GM19025 (cell line): ENCODE measurements at regions not wholly inside any gene's neighbourhood (a gene's known extent, or its start where the extent isn't known, plus 50 kb on each side); places are given as distances from the start of the nearest gene placed in this dataset.
"Not testable (repeated sequence)": the region's sequence is repeated elsewhere in the genome, so short reads cannot be mapped to it uniquely, and the experiment has no call there.

Experiments
- ATAC-seq: cut with Tn5 transposase; IDR thresholded peaks from one replicate; pipeline ENCODE4 v1.9.1; 2021; ENCODE audit warnings: mild to moderate bottlenecking, low read depth, moderate library complexity; ENCODE audit not compliant: unreplicated experiment

DNA sequence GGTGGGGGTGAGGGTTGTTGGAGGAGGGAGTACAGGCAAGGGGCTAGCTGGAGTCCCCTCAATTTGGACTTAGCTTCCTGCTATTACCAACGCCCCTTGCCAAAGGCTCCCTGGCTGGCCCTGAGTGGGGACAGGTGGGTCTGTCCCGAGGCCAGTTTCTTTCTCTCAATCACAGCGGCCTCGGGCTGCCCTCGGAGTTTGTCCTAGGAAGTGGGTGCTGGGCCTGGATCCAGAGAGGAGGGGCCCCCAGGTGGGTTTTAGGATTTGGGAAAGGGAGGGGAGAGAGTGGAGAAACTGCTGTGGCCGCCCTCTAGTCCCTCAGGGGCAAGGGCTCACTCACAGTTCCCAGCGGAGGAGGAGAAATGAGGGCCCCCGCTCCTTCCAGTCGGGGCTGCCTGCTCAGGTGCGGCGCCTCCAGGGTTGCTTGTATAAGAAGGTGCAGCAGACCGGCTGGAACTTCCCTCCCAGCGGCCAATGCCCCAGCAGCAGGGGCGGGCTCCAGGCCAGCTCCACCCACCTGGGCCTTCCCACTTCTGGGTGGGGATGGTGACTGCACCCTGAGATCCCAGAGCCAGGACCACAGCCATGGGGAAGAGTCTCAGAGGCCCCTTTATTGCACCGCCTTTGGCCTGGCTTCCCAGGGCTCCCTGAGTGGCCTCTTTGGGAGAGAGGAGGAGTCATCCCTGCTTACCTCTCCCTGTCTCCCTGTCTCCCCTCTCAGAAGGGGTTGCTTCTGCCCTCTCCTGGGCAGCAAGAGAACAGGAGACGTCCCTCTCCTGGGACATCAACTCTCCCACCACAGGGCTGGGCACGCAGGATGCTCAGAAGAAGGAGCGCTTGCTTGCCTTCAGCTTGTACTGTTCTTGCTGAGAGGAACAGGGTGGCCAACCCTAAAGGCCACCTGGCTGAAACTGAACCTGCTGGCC lies 112.0 kb upstream of the SMURF2 start:
- no peak for ATAC-seq

DNA sequence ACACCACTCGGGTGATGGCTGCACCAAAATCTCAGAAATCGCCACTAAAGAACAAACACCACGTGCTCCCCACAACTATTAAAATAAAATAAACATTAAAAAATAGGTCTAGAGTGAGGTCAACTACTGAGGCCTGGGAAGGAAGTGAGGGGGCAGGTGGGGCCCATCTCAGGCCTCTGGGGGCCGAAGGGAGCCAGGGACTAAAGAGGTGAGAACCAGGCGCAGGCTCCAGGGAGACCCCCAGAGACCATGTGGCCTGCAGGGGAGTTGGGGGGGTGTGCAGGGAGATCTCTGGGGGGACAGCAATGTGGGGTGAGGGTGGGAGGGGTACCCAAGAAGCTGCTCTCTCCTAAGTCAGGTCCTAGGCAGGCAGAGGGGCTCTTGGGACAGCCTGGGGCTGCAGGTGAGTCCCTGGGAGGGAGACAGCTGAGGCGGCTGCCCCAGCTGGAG lies 111.3 kb upstream of the SMURF2 start:
- no peak for ATAC-seq

DNA sequence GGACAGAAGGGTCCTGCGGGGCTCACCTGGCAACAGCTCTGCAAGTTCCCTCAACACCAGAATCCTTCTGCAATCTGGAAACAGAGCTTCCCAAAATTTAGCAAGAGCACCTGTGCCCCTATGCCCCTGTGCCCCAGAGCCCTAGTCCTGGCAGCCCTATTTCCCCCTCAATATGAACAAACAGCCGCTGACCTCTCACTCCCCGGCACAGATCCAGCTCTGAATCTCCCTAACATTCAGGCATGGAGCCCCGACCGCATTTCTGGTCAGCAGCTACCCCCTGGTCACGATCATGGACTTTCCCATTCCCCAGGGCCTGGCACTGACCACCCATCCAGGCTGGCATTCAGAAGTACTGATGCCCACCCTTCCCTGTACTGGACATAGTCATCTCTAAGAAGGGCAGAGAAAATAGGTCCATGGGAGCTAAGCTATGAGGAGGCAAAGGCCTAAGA lies 110.8 kb upstream of the SMURF2 start:
- no peak for ATAC-seq

DNA sequence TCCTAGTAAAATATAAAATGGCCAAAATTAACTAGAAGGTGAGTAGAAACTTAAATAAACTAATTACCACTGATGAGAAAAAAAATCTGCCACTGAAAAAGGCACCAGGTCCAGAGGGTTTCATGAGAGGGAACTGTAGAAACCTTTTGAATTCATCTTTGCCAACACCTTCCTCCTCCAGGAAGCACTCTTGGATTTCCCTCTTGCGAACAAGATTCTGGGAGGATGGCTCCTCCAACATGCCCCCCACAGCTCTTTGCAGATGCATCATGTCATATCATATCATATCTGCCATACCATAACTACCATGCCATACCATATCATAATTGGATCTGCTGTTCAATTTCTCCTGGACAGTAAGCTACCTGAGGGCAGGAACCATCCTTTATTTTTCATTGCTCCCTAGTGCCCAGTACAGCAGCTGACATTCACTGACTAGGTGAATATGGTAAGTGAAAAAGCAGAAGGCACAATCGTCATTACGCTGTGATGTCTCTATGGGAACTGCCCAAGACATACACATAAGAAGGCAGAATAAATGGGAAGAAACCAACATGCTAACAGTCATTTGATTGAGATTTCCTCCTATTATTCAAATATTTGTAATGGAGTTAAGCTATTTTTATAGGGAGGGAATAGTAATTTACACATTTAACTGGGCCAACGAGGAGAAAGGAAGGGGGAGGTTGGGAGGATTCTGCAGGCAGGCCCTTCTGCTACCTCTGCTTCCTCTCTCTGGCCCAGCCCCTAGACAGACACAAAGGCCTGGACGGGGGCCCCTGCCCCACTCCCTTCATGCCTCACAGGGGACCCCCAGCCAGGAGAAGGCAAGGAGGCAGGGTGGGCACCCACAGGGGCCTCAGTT lies 110.1 kb upstream of the SMURF2 start:
- ATAC-seq: no peak

DNA sequence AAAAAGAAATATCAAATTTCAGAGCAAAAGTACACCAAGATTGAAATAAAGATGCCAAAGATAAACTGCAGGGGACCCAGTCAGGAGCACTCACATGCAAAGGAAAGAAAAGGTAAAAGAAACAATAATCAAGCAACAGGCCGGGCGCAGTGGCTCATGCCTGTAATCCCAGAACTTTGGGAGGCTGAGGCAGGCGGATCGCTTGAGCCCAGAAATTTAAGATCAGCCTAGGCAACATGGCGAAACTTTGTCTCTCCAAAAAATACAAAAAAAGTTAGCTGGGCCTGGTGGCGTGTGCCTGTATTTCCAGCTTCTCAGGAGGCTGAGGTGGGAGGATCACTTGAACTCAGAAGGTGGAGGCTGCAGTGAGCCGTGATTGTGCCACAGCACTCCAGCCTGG lies 107.6 kb upstream of the SMURF2 start:
- no peak for ATAC-seq

DNA sequence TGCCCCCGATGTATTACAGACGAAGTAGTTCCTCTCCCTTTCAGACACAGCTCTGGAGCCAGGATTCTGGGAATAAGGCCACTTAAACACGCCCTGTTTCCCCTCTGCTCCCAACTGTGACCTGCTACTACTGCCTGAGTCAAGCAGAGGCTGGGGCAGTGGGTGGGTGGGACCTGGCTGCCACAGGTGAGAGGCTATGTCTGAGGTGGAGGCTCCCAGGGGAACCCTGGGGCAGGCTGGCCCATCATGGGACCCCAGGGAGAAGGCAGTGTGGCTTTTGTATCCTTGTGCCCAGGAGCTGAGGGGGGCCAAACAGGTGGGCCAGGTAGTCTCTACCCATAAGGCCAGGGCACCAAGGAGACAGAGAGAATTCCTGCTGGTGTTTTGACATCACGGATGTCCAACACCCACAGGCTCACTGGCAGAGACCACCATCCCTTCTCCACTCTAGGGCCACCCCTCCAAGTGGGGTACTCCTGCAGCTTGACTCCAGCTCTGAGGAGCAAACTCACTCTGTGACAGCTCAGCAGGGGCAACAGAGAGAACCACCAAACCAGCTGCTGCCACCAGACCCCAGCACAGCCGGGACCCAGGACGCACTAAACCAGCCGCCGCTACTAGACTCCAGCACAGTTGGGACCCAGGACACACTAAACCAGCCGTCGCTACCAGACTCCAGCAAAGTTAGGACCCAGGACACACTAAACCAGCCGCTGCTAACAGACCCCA lies 105.3 kb upstream of the SMURF2 start:
- ATAC-seq: no peak

DNA sequence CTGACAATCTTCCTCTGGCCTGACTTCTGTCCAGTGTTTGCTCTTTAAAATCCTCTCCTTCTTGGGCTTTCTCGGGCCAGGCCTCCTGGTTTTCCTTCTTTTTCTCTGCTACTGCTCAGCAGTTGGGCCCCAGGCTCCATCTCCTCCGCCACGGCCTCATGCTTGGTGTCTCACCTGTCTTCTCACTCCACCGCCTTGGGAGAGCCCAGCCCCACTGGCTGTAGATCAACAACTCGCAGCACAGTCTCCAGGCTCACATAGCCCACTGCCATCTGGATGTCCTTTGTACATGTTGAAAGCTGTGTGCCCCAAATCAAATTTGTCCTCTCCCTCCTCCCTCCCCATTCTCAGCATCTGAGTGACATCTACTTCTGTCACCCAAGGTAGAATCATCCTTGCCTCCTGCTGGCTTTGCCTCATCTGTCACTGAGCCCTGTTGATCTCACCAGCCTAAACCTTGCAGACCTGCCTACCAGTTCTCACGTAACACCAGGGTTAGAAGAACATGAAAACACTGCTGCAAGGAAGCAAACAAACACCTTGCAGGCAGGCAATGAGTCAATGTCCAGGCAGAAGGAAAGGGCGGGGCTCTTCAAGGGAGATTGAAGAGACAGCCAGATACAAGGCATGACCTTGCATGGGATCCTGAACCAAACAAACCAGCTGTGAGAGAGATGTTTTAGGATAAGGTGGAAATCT lies 103.2 kb upstream of the SMURF2 start:
- no peak for ATAC-seq

DNA sequence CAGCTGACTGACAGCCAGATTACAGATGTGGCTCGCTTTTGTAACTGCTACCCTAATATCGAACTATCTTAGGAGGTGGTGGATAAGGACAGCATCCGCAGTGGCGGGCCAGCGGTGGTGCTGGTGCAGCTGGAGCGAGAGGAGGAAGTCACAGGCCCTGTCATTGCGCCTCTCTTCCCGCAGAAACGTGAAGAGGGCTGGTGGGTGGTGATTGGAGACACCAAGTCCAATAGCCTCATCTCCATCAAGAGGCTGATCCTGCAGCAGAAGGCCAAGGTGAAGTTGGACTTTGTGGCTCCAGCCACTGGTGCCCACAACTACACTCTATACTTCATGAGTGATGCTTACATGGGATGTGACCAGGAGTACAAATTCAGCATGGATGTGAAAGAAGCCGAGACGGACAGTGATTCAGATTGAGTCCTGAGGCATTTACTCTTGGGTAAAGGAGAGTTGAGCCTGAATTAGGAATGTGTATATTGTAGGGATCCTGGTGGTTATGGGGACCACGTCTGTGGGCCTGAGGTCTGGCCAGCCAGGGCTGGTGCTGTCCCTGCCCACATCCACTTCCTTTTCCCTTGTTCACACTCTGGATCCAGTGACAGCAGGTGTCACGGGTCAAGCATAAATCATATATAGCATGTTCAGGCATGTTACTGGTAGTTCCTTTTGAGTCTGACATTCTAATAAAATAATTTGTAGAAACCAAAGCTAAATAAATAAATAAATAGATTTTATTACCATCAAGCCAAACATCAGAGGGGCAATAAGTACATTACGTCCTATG lies 89.0 kb upstream of the SMURF2 start:
- ATAC-seq: no peak

DNA sequence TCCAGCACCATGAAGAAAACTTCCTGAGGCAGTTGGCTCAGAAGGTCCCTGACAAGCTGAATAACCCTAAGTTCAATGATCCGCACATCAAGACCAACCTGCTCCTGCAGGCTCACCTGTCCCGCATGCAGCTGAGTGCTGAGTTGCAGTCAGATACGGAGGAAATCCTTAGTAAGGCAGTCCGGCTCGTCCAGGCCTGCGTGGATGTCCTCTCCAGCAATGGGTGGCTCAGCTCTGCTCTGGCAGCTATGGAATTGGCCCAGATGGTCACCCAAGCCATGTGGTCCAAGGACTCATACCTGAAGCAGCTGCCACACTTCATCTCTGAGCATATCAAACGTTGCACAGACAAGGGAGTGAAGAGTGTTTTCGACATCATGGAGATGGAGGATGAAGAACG lies 88.4 kb upstream of the SMURF2 start:
- no peak for ATAC-seq

DNA sequence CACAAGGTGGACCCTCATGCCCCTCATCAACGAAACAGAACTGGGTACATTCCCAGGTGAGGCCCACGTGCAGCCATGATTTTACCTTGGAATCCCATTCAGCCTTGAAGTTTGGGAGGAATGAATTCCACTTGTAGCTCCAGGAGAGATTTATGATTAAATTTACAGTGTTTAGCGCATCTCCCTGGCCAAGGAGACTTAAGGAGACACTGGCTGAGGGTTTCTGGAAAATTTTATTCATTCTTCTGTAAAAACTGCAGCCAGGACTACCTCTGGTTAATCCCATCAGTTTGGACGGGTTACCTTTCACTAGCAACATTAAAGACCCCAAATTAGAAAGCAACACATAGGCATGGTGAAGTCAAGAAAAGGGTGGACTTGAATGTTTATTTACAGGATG lies 87.2 kb upstream of the SMURF2 start:
- ATAC-seq: no peak

DNA sequence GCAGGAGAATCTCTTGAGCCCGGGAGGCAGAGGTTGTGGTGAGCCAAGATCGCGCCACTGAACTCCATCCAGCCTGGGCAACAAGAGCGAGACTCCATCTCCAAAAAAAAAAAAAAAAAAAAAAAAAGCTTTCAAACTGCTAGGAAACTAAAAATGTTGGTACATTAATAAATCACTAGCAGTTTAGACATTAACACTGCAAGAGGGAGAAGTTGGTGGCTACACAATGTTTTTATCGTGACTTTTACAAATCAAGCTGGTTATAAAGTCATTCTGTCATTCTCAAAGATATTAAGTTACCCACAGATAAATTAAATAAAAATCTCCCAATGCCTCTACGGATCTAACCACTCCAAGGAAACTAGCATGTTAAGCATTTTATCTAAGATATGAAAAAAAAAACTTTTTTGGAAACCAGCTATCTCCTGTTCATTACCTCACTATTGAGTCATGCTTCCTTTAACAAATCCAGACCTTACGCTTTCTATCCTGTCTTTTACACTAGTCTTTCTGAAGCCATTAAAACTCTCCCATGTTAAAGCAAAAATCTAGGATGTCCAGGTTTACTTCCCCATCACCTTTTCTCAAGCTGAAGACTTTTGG lies 85.9 kb upstream of the SMURF2 start:
- no peak for ATAC-seq

DNA sequence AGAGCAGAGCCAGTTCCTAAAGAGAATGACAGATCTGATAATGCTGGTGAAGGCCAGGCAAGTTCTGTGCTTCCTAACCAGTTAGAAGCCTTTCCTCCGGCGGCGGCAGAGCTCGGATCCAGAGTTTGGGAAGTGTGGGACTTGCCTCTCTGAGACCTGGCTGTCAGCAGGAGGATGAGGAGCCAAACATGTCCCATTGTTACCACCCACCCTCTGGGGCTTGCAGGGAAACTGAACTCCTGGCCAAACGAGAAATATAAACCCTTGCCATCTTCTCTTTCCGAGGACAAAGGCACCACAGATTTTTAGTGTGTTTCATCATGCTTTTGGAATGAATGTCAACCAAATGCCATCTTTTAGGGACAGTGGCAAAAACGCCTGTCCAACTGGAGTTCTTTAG lies 80.2 kb upstream of the SMURF2 start:
- no peak for ATAC-seq

DNA sequence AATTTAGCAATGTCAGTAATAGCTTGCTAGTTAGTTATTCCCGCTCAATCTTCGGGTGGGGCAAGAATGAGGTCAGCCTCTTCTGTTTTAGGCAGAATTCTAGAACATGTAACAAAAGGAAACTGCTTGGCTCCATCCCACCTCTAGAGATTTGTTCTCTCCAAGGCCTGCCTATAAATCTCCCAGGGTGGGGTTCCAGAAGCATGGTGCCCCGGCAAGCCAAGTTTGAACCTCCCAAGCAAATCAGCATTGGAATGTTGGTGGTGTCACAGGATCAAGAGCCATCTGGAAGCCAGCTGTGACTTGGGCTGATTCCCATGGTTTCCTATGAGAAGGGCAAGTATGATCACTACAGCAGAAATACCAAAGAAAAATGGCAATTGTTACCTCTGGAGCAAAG lies 79.8 kb upstream of the SMURF2 start:
- ATAC-seq: not testable (repeated sequence)

DNA sequence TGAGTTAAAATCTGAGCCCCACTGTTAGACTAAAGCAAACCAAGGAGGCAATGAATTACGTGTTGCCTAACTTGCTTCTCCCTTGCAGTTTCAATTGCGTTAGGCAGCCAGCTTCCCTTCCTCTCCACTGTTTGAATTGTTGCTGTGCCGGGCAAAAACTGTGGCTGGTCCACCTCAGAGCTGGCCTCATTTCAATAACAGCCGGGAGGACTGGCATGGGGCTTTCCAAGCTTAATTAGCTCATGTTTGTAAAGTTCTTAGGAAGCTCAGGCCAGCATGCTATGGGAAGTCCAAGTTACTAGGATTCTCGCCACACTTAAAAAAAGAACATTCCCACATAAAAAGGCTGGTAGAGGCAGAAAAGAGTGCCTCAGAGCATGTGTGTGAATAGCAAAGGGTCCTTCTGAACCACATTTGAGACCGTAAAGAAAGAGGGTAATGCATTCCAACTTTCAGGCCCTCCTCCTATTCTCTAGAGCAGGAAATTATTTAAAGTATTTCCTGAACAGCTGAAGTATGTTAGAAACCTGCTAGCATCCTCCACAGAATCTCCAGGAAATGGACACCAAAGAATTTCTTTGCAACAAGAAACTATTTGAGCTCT lies 79.0 kb upstream of the SMURF2 start:
- ATAC-seq: no peak

DNA sequence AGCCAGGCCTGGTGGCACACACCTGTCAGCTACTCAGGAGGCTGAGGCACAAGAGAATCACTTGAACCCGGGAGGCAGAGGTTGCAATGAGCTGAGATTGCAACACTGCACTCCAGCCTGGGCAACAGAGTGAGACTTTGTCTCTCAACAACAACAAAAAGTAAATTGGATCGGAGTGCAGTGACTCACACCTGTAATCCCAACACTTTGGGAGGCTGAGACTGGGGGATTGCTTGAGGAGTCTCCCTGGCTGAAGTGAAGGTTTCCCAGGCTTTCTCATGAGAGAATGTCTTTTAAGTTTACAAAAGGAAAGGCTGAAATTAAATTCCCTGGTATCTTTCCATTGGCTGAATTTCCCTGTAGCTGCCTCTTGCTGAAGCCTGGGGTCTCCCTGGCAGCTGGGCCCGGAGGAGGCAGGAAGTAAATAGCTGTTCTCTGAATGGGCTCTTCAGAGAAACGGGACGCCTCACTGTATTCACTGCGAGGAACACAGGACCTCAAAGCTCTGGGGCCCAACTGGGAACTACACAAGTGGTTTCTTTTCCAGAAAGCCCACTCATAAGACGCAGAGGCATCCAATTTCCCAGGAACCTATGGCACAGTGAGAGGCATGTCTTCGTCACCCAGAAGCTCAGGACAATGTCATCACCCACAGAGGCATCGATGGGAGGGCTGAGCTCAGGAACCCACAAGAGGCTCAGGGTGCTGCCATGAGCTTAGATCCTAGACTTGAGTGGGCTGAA lies 77.4 kb upstream of the SMURF2 start:
- no peak for ATAC-seq

DNA sequence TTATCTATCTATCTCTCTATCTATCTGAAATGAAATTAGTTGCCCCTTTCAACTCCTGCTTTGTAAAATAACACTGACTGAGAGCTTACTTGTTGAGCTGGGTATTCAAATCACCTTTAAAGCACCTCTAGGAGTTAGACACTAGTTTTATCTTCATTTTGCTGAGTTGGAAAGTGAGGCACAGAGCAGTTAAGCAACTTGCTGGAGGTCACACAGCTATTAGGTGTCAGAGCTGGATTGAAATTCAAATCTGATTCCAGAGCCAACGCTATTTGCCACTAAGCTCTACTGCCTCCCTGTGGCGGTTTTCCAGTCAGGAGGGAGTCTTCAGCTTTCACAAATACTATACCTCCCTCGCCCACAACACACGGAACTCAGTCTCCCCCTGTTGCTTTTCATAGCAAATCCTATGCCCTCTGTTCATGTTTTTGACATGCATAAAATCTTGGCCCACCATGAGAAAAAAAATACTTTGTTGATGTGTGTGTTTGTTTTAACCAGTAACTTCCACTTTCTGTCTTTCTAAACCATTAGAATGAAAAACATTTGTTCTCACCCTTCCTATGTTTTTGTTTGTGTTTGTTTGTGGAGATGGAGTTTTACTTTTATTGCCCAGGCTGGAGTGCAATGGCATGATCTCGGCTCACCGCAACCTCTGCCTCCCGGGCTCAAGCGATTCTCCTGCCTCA lies 74.8 kb upstream of the SMURF2 start:
- no peak for ATAC-seq

DNA sequence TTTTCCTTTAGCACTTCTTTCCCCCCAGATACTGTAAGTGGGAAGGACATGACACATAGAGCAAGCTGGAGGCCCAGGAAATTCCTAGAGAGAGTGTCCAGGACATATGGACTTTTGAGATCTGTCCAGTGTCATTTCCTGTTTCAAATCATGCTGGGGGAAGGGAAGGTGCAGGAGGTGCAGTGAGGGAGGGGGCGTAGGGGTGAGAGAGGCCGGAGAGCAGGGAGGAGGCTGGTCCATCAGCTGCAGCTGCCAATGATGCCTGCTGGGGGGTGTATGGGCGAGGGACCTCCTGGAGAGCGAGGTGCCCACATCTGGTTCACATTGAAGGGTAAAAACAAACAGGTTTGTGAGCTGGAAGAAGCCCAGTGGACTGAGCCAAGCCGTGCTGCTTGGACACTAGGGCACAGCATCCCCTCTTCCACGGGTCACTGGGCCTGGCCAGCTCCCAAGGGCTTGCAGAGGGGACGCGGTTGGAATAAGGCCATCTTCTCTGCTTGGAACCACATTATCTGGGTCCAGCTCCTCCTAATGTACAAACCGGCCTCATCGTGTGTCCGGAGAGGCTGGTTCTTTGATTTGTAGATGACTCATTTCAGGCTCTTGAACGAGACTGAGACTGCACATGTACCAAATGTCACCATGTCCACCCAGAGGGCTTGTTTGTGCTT lies 70.4 kb upstream of the SMURF2 start:
- ATAC-seq: no peak
